ENCODE measurements at regions not wholly inside any gene's neighbourhood (a gene's known extent, or its start where the extent isn't known, plus 50 kb on each side); places are given as distances from the start of the nearest gene placed in this dataset.

- no peak overlapping the region for H3K4me3 ChIP-seq (ENCODE audit: low read depth, low read length)
- no peak for TF ChIP-seq CTCF (IDR thresholded peaks at IDR 0.05; ENCODE audit: borderline replicate concordance, insufficient read depth, low read depth, low read length)
Measured at GRCh38 chr3:102791641-102792589, 357.1 kb downstream of the ZPLD1 start.

GRCh38 chr3:102796804-102797203, 362.0 kb downstream of the ZPLD1 start:
- H3K4me3 ChIP-seq (ENCODE audit: low read depth, low read length): no peak overlapping the region
- TF ChIP-seq CTCF (IDR thresholded peaks at IDR 0.05; ENCODE audit: borderline replicate concordance, insufficient read depth, low read depth, low read length): no peak

GRCh38 chr3:102802819-102803420, 368.1 kb downstream of the ZPLD1 start:
- TF ChIP-seq CTCF (IDR thresholded peaks at IDR 0.05; ENCODE audit: borderline replicate concordance, insufficient read depth, low read depth, low read length): no peak

GRCh38 chr3:102810937-102811336, 376.1 kb downstream of the ZPLD1 start:
- TF ChIP-seq CTCF (IDR thresholded peaks at IDR 0.05; ENCODE audit: borderline replicate concordance, insufficient read depth, low read depth, low read length): no peak

More at GRCh38 chr3:102802819-102803420, 368.1 kb downstream of the ZPLD1 start:
- H3K4me3 ChIP-seq (ENCODE audit: low read depth, low read length): no peak overlapping the region

GRCh38 chr3:102826636-102827035, 391.8 kb downstream of the ZPLD1 start:
- H3K4me3 ChIP-seq (ENCODE audit: low read depth, low read length): no peak overlapping the region
- no peak for TF ChIP-seq CTCF (IDR thresholded peaks at IDR 0.05; ENCODE audit: borderline replicate concordance, insufficient read depth, low read depth, low read length)

More at GRCh38 chr3:102810937-102811336, 376.1 kb downstream of the ZPLD1 start:
- no peak overlapping the region for H3K4me3 ChIP-seq (ENCODE audit: low read depth, low read length)

GRCh38 chr3:102827386-102827785, 392.6 kb downstream of the ZPLD1 start:
- H3K4me3 ChIP-seq (ENCODE audit: low read depth, low read length): no peak overlapping the region
- TF ChIP-seq CTCF (IDR thresholded peaks at IDR 0.05; ENCODE audit: borderline replicate concordance, insufficient read depth, low read depth, low read length): no peak
